GM18951 (cell line): ENCODE measurements at regions not wholly inside any gene's neighbourhood (a gene's known extent, or its start where the extent isn't known, plus 50 kb on each side); places are given as distances from the start of the nearest gene placed in this dataset.

Experiments used
- POLR2A ChIP-seq: IDR thresholded peaks from 4 replicates; pipeline ENCODE4 v1.6.1; 2011; ENCODE audit warnings: mild to moderate bottlenecking; ENCODE audit not compliant: insufficient read length, insufficient read depth; ENCODE audit errors: extremely low read depth
- in situ Hi-C: fragments of 300-500 bp; cut with MboI; formaldehyde crosslinking; loops from one replicate; pipeline ENCODE4 v1.12.0; 2022; ENCODE audit warnings: low sequenced_read_pairs, mixed read lengths, inconsistent platforms; ENCODE audit not compliant: unreplicated experiment

GRCh38 chrX:46301903-46302302, 243.3 kb downstream of the ZNF674 start:
- in situ Hi-C loops: no loop called here
- TF ChIP-seq POLR2A: no peak

- no peak for TF ChIP-seq POLR2A
- in situ Hi-C loops: no loop called here
Observed at GRCh38 chrX:46298821-46299220, 246.4 kb downstream of the ZNF674 start.

GRCh38 chrX:46295963-46296362, 249.3 kb downstream of the ZNF674 start:
- TF ChIP-seq POLR2A: no peak
- in situ Hi-C loops: no loop called here

- in situ Hi-C loops: no loop called here
- TF ChIP-seq POLR2A: no peak
Observed at GRCh38 chrX:46294234-46294633, 251.0 kb downstream of the ZNF674 start.

GRCh38 chrX:46279925-46280313, 265.3 kb downstream of the ZNF674 start:
- in situ Hi-C loops: no loop called here
- TF ChIP-seq POLR2A: no peak

- in situ Hi-C loops: no loop called here
Observed at GRCh38 chrX:46279214-46279924, 265.9 kb downstream of the ZNF674 start.

GRCh38 chrX:46278572-46278971, 266.6 kb downstream of the ZNF674 start:
- in situ Hi-C loops: no loop called here
- no peak for TF ChIP-seq POLR2A

More at GRCh38 chrX:46279214-46279924, 265.9 kb downstream of the ZNF674 start:
- TF ChIP-seq POLR2A: no peak

- TF ChIP-seq POLR2A: no peak
- in situ Hi-C loops: no loop called here
Observed at GRCh38 chrX:46268412-46268811, 276.8 kb downstream of the ZNF674 start.

- in situ Hi-C loops: no loop called here
- TF ChIP-seq POLR2A: no peak
Observed at GRCh38 chrX:46263494-46263893, 281.7 kb downstream of the ZNF674 start.

GRCh38 chrX:46262304-46262703, 282.9 kb downstream of the ZNF674 start:
- in situ Hi-C loops: no loop called here
- no peak for TF ChIP-seq POLR2A

GRCh38 chrX:46260499-46260898, 284.7 kb downstream of the ZNF674 start:
- TF ChIP-seq POLR2A: no peak
- in situ Hi-C loops: no loop called here

- in situ Hi-C loops: no loop called here
- TF ChIP-seq POLR2A: no peak
Observed at GRCh38 chrX:46258356-46258755, 286.9 kb downstream of the ZNF674 start.

- TF ChIP-seq POLR2A: no peak
Observed at GRCh38 chrX:46257451-46257879, 287.8 kb downstream of the ZNF674 start.

GRCh38 chrX:46256875-46257274, 288.3 kb downstream of the ZNF674 start:
- no peak for TF ChIP-seq POLR2A
- in situ Hi-C loops: no loop called here

More at GRCh38 chrX:46257451-46257879, 287.8 kb downstream of the ZNF674 start:
- in situ Hi-C loops: no loop called here

- in situ Hi-C loops: no loop called here
- TF ChIP-seq POLR2A: no peak
Observed at GRCh38 chrX:46255046-46255445, 290.2 kb downstream of the ZNF674 start.

GRCh38 chrX:46254641-46255040, 290.6 kb downstream of the ZNF674 start:
- in situ Hi-C loops: no loop called here
- no peak for TF ChIP-seq POLR2A
